ENCODE measurements at regions not wholly inside any gene's neighbourhood (a gene's known extent, or its start where the extent isn't known, plus 50 kb on each side); places are given as distances from the start of the nearest gene placed in this dataset.

GRCh38 chr11:129590753-129591475 lies 215.3 kb downstream of the BARX2 start:
- DNase-seq (ENCODE audit: low read depth in 2 of 2, low spot score in 1 of 2): no peak

GRCh38 chr11:129591527-129591926 lies 215.9 kb downstream of the BARX2 start:
- DNase-seq (ENCODE audit: low read depth in 2 of 2, low spot score in 1 of 2): no peak

GRCh38 chr11:129592191-129592590 lies 216.5 kb downstream of the BARX2 start:
- DNase-seq (ENCODE audit: low read depth in 2 of 2, low spot score in 1 of 2): no peak

GRCh38 chr11:129593098-129593497 lies 217.4 kb downstream of the BARX2 start:
- no peak for DNase-seq (ENCODE audit: low read depth in 2 of 2, low spot score in 1 of 2)

- no peak for DNase-seq (ENCODE audit: low read depth in 2 of 2, low spot score in 1 of 2)
Measured at GRCh38 chr11:129595038-129595962, 219.7 kb downstream of the BARX2 start.

GRCh38 chr11:129596351-129596750 lies 219.3 kb upstream of the TMEM45B start:
- DNase-seq (ENCODE audit: low read depth in 2 of 2, low spot score in 1 of 2): no peak

- DNase-seq (ENCODE audit: low read depth in 2 of 2, low spot score in 1 of 2): no peak
Measured at GRCh38 chr11:129598378-129598777, 217.3 kb upstream of the TMEM45B start.

- DNase-seq (ENCODE audit: low read depth in 2 of 2, low spot score in 1 of 2): no peak
Measured at GRCh38 chr11:129605815-129606214, 209.8 kb upstream of the TMEM45B start.

- no peak for DNase-seq (ENCODE audit: low read depth in 2 of 2, low spot score in 1 of 2)
Measured at GRCh38 chr11:129608711-129609110, 206.9 kb upstream of the TMEM45B start.

- no peak for DNase-seq (ENCODE audit: low read depth in 2 of 2, low spot score in 1 of 2)
Measured at GRCh38 chr11:129610125-129610524, 205.5 kb upstream of the TMEM45B start.

GRCh38 chr11:129610545-129610944 lies 205.1 kb upstream of the TMEM45B start:
- DNase-seq (ENCODE audit: low read depth in 2 of 2, low spot score in 1 of 2): no peak

- no peak for DNase-seq (ENCODE audit: low read depth in 2 of 2, low spot score in 1 of 2)
Measured at GRCh38 chr11:129611661-129612446, 203.8 kb upstream of the TMEM45B start.

GRCh38 chr11:129612447-129612961 lies 203.1 kb upstream of the TMEM45B start:
- DNase-seq (ENCODE audit: low read depth in 2 of 2, low spot score in 1 of 2): no peak

GRCh38 chr11:129613071-129613470 lies 202.6 kb upstream of the TMEM45B start:
- no peak for DNase-seq (ENCODE audit: low read depth in 2 of 2, low spot score in 1 of 2)

- no peak for DNase-seq (ENCODE audit: low read depth in 2 of 2, low spot score in 1 of 2)
Measured at GRCh38 chr11:129614256-129614944, 201.2 kb upstream of the TMEM45B start.

GRCh38 chr11:129618046-129618569 lies 197.5 kb upstream of the TMEM45B start:
- no peak for DNase-seq (ENCODE audit: low read depth in 2 of 2, low spot score in 1 of 2)

GRCh38 chr11:129620237-129621104 lies 195.2 kb upstream of the TMEM45B start:
- DNase-seq (ENCODE audit: low read depth in 2 of 2, low spot score in 1 of 2): no peak

GRCh38 chr11:129625930-129626329 lies 189.7 kb upstream of the TMEM45B start:
- DNase-seq (ENCODE audit: low read depth in 2 of 2, low spot score in 1 of 2): no peak

GRCh38 chr11:129631201-129631600 lies 184.4 kb upstream of the TMEM45B start:
- no peak for DNase-seq (ENCODE audit: low read depth in 2 of 2, low spot score in 1 of 2)
